Right lobe of liver (tissue), 6 donors: ENCODE measurements at regions not wholly inside any gene's neighbourhood (a gene's known extent, or its start where the extent isn't known, plus 50 kb on each side); places are given as distances from the start of the nearest gene placed in this dataset.

ENCODE experiments used
- ATAC-seq, 4 donors: fragments of 200-7000 bp; cut with Tn5 transposase; one replicate each; pipeline ENCODE4 v1.9.1; 2020; ENCODE audit warnings: mild to moderate bottlenecking in 4 of 4, moderate library complexity in 4 of 4
- DNase-seq, 3 donors: peaks; one replicate each; pipeline ENCODE4 v3.0.0-alpha.2; 2020
- H3K27ac ChIP-seq, 3 donors: fragments of 200-600 bp; one replicate each; pipeline ENCODE4 v1.8.0; 2022
- H3K27me3 ChIP-seq, 2 donors: fragments of 200-600 bp; one replicate each; pipeline ENCODE4 v1.8.0; 2022
- H3K36me3 ChIP-seq, 4 donors: fragments of 200-600 bp; sonication (generic) in 1 of 4; one replicate each; pipeline versions ENCODE4 v1.5.1 to v1.8.0; 2017 to 2022; ENCODE audit warnings: control low read depth in 1 of 4
- H3K4me1 ChIP-seq, 4 donors: fragments of 200-600 bp; sonication (generic) in 1 of 4; one replicate each; pipeline versions ENCODE4 v1.5.1 to v1.8.0; 2017 to 2022; ENCODE audit warnings: control low read depth in 1 of 4
- H3K4me3 ChIP-seq, 3 donors: fragments of 200-600 bp; one replicate each; pipeline ENCODE4 v1.8.0; 2022
- H3K9me3 ChIP-seq, 4 donors: fragments of 200-600 bp; sonication (generic) in 1 of 4; one replicate each; pipeline versions ENCODE4 v1.5.1 to v1.8.0; 2017 to 2022; ENCODE audit warnings: control low read depth in 1 of 4
- CTCF ChIP-seq, 4 donors: fragments of 200-600 bp in 3 of 4; fragments of 450-650 bp in 1 of 4; IDR thresholded peaks; one replicate each; pipeline versions ENCODE4 v1.5.1 to v1.8.0; 2016 to 2022; ENCODE audit warnings: antibody characterized with exemption in 4 of 4, mild to moderate bottlenecking in 2 of 4
- POLR2A ChIP-seq: fragments of 450-650 bp; IDR thresholded peaks from one replicate; pipeline ENCODE4 v1.6.1; 2017; ENCODE audit warnings: antibody characterized with exemption, mild to moderate bottlenecking
- WGBS: methylation state at CpG from one replicate; pipeline ENCODE4 v1.1.6; 2018; ENCODE audit warnings: low coverage, low lambda C conversion rate; ENCODE audit not compliant: insufficient coverage; ENCODE audit errors: missing lambda C conversion rate; 5-methylcytosine and 5-hydroxymethylcytosine counted together
- intact Hi-C, 2 donors: fragments of 100-400 bp; cut with DNase I; formaldehyde crosslinking; loops; one replicate each; pipeline versions ENCODE4 v1.11.2 to v1.14.1; 2022
- donor health status: DM: no; HTN: yes; CAD: no.
- donor health status: DM: no; HTN: no; CAD: no.
- donor health status: DM: no; HTN: no; CAD: no.
- donor health status: DM: no; HTN: yes; CAD: no.
- donor health status: DM: no; HTN: yes; CAD: no.

GRCh38 chr3:34207002-34207401 is 408.6 kb downstream of the PDCD6IP start:
- H3K27me3 ChIP-seq = no peaks in the 10 kb centered on the region
- no peak for ATAC-seq
- TF ChIP-seq POLR2A = no peak
- TF ChIP-seq CTCF (IDR thresholded peaks at IDR 0.05) = no peak

GRCh38 chr3:34207806-34208205 is 409.4 kb downstream of the PDCD6IP start:
- Histone ChIP-seq H3K9me3 (no peaks in the 10 kb centered on the region), H3K36me3 (no peaks in the 10 kb centered on the region), H3K27me3 (no peaks in the 10 kb centered on the region), H3K27ac (no peak overlapping the region), H3K4me1 (no peaks in the 10 kb centered on the region), H3K4me3 (no peak overlapping the region)
- DNase-seq (no peak), ATAC-seq (no peak)
- intact Hi-C loops = no loop called here
- 60% methylated on average over 1 of the region's 1 CpG for WGBS
- TF ChIP-seq CTCF (IDR thresholded peaks at IDR 0.05) = no peak
- TF ChIP-seq POLR2A = no peak

More at GRCh38 chr3:34207002-34207401, 408.6 kb downstream of the PDCD6IP start:
- no peak overlapping the region for H3K27ac ChIP-seq
- 14% methylated on average over 2 of the region's 2 CpGs for WGBS
- no peak overlapping the region for H3K4me3 ChIP-seq
- H3K4me1 ChIP-seq = no peaks in the 10 kb centered on the region
- intact Hi-C loops = no loop called here
- DNase-seq = no peak
- no peaks in the 10 kb centered on the region for H3K36me3 ChIP-seq
- H3K9me3 ChIP-seq = no peaks in the 10 kb centered on the region

GRCh38 chr3:34212175-34212574 is 413.7 kb downstream of the PDCD6IP start:
- DNase-seq = no peak
- intact Hi-C loops = no loop called here
- Histone ChIP-seq H3K27ac (no peak overlapping the region), H3K4me3 (no peak overlapping the region), H3K4me1 (no peaks in the 10 kb centered on the region), H3K9me3 (no peaks in the 10 kb centered on the region), H3K27me3 (no peaks in the 10 kb centered on the region), H3K36me3 (no peaks in the 10 kb centered on the region)
- peak in 2 of 4 donors; percentile 49 to 50 for ATAC-seq
- 17% methylated on average over 2 of the region's 2 CpGs for WGBS
- no peak for TF ChIP-seq POLR2A

- Histone ChIP-seq H3K27ac (no peak overlapping the region), H3K9me3 (no peaks in the 10 kb centered on the region), H3K4me1 (no peaks in the 10 kb centered on the region), H3K36me3 (no peaks in the 10 kb centered on the region), H3K27me3 (no peaks in the 10 kb centered on the region), H3K4me3 (no peak overlapping the region)
- no peak for DNase-seq
- intact Hi-C loops = no loop called here
- peak in 1 of 4 donors; percentile 35 for ATAC-seq
- TF ChIP-seq CTCF (IDR thresholded peaks at IDR 0.05) = no peak
- TF ChIP-seq POLR2A = no peak
- WGBS = 47% methylated on average over 4 of the region's 4 CpGs
Observed at GRCh38 chr3:34212656-34213055, 414.2 kb downstream of the PDCD6IP start.

- no peak for ATAC-seq
- Histone ChIP-seq H3K27ac (no peak overlapping the region), H3K27me3 (no peaks in the 10 kb centered on the region), H3K36me3 (no peaks in the 10 kb centered on the region), H3K4me1 (no peaks in the 10 kb centered on the region), H3K9me3 (no peaks in the 10 kb centered on the region), H3K4me3 (no peak overlapping the region)
- no peak for DNase-seq
- intact Hi-C loops = no loop called here
- TF ChIP-seq CTCF (IDR thresholded peaks at IDR 0.05) = no peak
- TF ChIP-seq POLR2A = no peak
- 41% methylated on average over 4 of the region's 4 CpGs for WGBS
Observed at GRCh38 chr3:34213478-34213877, 415.0 kb downstream of the PDCD6IP start.
